Urothelium cell line (cell line): ENCODE measurements at regions not wholly inside any gene's neighbourhood (a gene's known extent, or its start where the extent isn't known, plus 50 kb on each side); places are given as distances from the start of the nearest gene placed in this dataset.
"Not testable (repeated sequence)": the region's sequence is repeated elsewhere in the genome, so short reads cannot be mapped to it uniquely, and the experiment has no call there.

Experiments used
- DNase-seq: peaks from one replicate; pipeline ENCODE4 v3.0.0; 2011; ENCODE audit warnings: low spot score, mixed read lengths
- FAIRE-seq: peaks from 2 replicates; lab custom pipeline; 2011; peaks lifted over from hg19 to GRCh38; lab: Jason Lieb, UNC

GRCh38 chr5:174937201-174938123 lies 213.1 kb downstream of the MSX2 start:
- FAIRE-seq = no peak

DNA sequence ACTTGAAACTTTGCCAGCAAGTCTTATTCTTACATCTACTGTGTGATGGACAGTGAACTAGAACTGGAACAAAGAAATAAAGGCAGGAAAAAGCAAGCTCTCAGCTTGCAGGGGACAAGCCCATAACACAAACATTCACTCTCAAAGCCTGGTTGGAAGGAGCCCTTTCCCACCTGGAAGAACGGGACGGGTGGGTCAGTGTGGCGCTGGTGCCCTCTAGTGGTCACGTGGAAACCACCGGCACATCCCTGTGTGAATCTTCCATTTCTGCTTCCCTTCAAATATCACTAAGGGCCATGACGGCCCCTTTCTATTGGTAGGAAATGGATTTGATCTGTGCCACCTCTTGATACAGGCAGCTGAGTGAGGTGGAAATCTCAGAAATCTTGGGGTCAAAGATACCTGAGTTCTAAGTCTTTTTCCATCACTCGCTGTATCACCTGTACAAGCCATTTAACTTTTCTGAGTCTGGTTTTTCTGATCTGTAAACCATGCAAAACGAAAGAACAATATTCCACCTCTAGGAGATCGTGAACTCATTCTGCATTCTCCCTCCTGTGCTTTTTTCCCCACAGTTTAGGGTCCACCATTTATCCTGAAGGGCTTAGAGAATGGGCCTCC lies 211.6 kb downstream of the MSX2 start:
- DNase-seq = peak; percentile 77
- no peak for FAIRE-seq

More at GRCh38 chr5:174937201-174938123, 213.1 kb downstream of the MSX2 start:
- no peak for DNase-seq

DNA sequence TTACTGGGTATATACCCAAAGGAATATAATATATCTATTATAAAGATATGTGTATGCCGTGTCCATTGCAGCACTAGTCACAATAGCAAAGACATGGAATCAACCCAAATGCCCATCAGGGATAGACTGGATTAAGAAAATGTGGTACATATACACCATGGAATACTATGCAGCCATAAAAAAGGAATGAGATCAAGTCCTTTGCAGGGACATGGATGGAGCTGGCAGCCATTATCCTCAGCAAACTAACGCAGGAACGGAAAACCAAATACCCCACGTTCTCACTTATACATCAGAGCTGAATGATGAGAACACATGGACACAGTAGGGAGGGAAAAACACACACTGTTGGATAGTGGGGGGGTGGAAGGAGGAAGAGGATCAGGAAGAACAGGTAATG lies 206.7 kb downstream of the MSX2 start:
- DNase-seq = not testable (repeated sequence)
- FAIRE-seq = peak; percentile 87

- DNase-seq (no peak), FAIRE-seq (no peak)
These were observed 201.2 kb downstream of the MSX2 start for GRCh38 chr5:174925586-174925985.

GRCh38 chr5:174922955-174923354 lies 198.6 kb downstream of the MSX2 start:
- DNase-seq = no peak
- no peak for FAIRE-seq

DNA sequence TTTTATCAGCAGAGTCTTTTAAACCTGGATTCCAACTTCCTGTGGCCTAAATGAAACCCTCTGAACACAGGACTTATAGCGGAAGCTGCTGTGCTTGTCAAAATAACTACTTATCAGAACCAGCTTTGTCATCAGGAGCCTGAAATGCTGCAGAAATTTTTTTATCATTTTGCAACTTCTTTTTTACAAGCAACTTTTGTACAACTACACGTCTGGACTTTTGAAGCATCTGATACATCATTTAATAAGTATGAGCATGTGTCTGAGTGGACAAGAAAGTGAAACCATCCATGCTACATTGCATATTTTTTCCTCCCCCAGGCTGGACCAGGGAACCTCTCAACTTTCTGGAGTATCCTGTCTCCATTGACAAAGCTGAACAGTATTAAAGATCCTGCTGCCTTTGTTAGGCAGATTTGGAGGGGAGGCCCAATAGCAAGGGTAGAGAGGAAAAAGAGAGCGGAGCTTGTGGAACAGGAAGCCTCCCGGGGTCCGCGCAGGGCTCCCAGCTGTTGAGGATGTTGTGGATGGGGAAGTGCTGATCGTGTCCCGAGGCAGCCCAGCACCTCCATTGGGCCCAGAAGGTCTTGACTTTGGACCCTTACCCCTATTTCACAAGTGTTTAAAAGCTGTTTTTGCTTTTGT lies 196.6 kb downstream of the MSX2 start:
- no peak for DNase-seq
- no peak for FAIRE-seq

GRCh38 chr5:174919351-174919750 lies 195.0 kb downstream of the MSX2 start:
- FAIRE-seq (no peak), DNase-seq (no peak)

DNA sequence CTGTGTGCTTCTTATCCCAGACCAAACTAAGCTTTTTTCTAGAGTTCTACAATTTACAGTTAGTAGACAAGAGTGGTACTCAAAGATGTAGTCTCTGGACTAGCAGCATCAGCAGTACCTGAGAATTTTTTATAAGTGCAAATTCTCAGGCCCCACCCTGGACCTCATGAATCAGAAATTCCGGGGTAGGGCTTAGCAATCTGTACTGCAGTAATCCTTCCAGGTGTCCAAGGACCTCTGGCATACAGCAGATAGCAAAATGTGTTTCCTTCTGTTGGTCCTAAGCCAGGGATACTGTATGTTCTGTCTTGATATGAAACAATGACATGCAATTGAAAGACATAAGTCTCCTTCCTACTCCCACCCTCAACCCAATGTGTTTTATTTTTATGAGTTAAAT lies 194.3 kb downstream of the MSX2 start:
- FAIRE-seq (no peak), DNase-seq (no peak)

GRCh38 chr5:174917976-174918554 lies 193.7 kb downstream of the MSX2 start:
- no peak for DNase-seq
- FAIRE-seq = no peak

- FAIRE-seq, DNase-seq: not testable (repeated sequence)
These were observed 193.1 kb downstream of the MSX2 start for GRCh38 chr5:174917435-174917834.

DNA sequence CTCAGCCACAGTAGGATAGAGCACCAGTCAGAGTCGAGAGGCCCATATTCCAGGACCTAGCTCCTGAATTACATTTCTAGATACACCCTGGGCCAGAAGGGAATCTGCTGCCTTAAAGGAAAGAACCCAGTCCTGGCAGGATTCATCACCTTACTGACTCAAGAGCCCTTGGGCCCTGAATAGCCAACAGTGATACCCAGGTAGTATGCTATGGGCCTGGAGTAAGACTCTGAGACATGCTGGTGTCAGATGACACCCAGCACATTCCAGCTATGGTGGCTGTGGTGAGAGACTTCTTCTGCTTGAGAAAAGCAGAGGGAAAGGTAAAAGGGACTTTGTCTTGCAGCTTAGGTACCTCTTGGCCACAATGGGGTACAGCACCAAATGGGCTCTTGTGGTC lies 192.5 kb downstream of the MSX2 start:
- not testable (repeated sequence) for FAIRE-seq, DNase-seq

- DNase-seq (no peak), FAIRE-seq (no peak)
These were observed 191.8 kb downstream of the MSX2 start for GRCh38 chr5:174916227-174916626.

DNA sequence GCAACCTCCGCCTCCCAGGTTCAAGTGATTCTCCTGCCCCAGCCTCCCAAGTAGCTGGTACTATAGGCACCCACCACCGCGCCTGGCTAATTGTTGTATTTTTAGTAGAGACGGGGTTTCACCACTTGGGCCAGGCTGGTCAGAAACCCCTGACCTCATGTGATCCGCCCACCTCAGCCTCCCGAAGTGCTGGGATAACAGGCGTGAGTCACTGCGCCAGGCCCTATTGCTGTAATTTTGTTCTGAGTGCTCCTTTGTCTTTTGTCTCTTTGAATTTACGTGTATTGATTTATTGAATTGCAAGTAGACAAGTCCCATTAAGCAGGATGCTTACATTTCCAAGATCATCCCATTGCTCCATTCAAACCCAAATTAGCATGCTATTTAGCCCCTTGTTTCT lies 186.7 kb downstream of the MSX2 start:
- no peak for DNase-seq
- no peak for FAIRE-seq

GRCh38 chr5:174910245-174910737 lies 185.9 kb downstream of the MSX2 start:
- FAIRE-seq (no peak), DNase-seq (peak; percentile 86)

GRCh38 chr5:174903172-174903732 lies 178.9 kb downstream of the MSX2 start:
- DNase-seq (no peak), FAIRE-seq (no peak)

- DNase-seq (no peak), FAIRE-seq (no peak)
These were observed 177.0 kb downstream of the MSX2 start for GRCh38 chr5:174901336-174901735.

GRCh38 chr5:174900240-174900865 lies 176.0 kb downstream of the MSX2 start:
- DNase-seq (no peak), FAIRE-seq (peak; percentile 48)

GRCh38 chr5:174897281-174897950 lies 173.0 kb downstream of the MSX2 start:
- DNase-seq = no peak
- no peak for FAIRE-seq

DNA sequence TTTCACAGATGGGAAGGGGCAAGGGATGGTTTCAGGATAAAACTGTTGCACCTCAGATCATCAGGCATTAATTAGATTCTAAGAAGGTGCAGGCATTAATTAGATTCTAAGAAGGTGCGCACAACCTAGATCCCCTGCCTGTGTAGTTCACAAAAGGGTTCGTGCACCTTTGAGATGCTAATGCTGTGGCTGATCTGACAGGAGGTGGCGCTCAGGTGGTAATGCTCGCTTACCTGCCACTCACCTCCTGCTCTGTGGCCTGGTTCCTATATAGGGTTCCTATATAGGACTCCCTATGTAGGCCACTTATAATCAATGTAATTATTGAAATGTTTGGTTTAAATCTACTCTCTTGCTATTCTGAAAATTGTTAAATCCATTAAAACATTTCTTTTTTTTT lies 171.0 kb downstream of the MSX2 start:
- FAIRE-seq (no peak), DNase-seq (no peak)

GRCh38 chr5:174892742-174893141 lies 168.4 kb downstream of the MSX2 start:
- DNase-seq (no peak), FAIRE-seq (no peak)
